Activated CD4-positive, CD25-positive, alpha-beta regulatory T cell treated with anti-CD3 and anti-CD28 coated beads, Interleukin-2, amount 50 U/mL, for 24 hours (primary cell): ENCODE measurements at regions not wholly inside any gene's neighbourhood (a gene's known extent, or its start where the extent isn't known, plus 50 kb on each side); places are given as distances from the start of the nearest gene placed in this dataset.

Experiments used
- ATAC-seq, 2 donors: fragments of 150-1000 bp; cut with Tn5 transposase; one replicate each; pipeline ENCODE4 v1.10.0; 2021; ENCODE audit warnings: mild to moderate bottlenecking in 1 of 2, moderate library complexity in 1 of 2

GRCh38 chr21:16074950-16075489, 345.2 kb downstream of the USP25 start:
- no peak for ATAC-seq

GRCh38 chr21:16075649-16076282, 346.0 kb downstream of the USP25 start:
- no peak for ATAC-seq

DNA sequence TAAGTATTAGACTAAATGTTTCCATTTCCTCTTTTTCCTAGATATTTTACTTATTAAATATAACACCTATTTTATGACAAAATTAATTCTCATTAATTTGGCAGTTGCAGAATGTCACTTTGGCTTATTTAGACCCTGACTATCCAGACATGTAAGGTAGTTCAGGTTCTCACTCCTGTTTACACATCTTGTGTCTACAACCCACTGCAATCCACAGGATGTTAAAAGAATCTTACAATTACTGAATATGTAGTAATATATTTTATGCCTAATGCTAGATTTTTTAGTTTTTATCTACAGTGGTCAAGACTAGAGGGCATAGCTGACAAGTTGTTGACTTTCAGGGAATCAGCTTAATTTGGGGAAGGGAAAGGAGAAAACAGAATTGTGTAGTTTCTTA, 346.7 kb downstream of the USP25 start:
- ATAC-seq: no peak

DNA sequence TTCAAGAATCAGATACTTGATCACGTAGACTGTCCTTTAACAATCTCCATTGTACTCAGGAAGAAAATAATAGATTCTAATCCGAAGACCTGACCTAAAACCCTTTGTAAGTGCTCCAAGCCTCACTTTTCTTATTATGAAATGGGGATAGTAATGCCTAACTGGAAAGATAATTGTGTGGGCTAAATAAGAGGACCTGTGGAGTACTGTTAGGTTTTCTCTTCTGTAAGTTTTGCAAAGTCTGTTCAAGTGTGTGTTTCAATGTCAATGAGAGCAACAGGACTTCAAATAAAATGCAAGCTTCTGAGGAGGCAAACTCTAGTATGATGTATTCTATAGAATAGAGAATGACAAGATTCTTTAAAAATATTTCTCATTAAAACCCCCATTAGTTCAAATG, 348.6 kb downstream of the USP25 start:
- no peak for ATAC-seq

DNA sequence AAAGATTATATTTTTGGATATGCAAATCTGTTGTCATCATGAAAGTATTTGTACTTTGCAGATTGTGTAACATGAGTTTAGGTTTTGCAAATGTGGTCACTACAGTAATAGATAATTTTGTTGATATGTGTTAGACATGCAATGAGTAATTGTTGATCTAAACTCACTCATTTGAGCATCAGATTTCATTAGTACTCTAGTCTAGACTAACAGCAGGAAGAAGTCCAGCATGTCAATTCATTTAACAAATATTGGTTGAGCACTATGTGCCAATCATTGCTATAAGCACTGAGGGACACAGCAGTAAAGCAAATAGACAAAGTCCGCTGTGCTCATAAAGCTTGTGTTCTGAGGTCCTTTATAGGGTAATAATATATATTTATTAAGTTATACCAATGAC, 350.0 kb downstream of the USP25 start:
- ATAC-seq: no peak

DNA sequence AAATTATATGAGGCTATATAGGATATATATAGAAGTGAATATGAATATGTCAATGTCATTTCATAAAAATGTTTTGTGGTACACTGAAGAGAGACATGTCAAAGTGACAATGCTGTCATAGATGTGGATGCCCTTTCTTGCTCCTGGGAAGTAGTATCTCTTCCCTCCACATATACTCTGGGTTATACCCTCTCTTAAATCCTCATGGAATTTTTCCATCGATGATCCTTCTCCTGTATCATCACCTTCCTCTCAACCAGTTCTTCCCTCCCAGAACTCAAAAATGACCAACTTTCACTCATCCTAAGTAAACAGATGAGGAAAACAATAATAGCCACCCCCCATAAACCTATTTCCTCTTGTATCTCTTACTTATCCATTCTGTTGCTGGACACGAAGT, 351.5 kb downstream of the USP25 start:
- no peak for ATAC-seq

- no peak for ATAC-seq
These were observed 352.4 kb downstream of the USP25 start for GRCh38 chr21:16082038-16082816.

GRCh38 chr21:16084776-16085364, 355.1 kb downstream of the USP25 start:
- no peak for ATAC-seq

DNA sequence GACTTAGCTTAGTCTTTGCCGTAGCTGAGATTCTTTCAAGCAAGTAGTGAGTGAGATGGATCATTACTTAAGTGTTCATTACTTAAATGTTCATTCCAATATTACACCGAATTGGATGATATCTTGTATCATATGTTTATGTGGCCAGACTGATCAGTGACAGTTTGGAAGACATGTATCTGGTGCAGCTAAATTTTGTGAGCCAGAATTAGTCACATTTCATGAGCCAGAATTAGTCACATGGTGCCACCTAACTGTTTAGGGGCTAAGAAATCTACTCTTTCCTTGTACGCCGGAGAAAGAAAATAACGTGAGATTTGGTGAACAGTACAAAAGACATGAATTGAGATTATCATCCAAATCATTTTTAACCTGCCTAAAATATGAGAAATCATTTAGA, 355.6 kb downstream of the USP25 start:
- ATAC-seq: no peak

GRCh38 chr21:16086121-16086520, 356.3 kb downstream of the USP25 start:
- no peak for ATAC-seq

- ATAC-seq: no peak
These were observed 357.2 kb downstream of the USP25 start for GRCh38 chr21:16086936-16087335.

GRCh38 chr21:16087523-16087922, 357.7 kb downstream of the USP25 start:
- no peak for ATAC-seq

DNA sequence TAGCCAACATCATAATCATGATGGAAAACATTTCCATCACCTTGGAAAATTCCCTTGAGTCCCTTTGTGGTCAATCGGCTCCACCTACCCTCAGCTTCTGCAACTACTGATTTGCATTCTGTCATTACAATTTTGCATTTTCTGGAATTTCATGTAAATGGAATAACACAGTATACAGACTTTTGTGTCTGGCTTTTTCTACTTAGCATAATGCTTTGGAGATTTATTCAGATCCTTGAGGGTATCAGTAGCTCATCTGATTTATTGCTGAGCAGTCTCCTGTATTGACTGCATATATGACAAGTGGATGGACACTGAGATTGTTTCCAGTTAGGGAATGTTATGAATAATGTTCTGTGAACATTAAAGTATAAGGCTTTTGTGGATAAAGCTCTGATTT, 358.3 kb downstream of the USP25 start:
- no peak for ATAC-seq

DNA sequence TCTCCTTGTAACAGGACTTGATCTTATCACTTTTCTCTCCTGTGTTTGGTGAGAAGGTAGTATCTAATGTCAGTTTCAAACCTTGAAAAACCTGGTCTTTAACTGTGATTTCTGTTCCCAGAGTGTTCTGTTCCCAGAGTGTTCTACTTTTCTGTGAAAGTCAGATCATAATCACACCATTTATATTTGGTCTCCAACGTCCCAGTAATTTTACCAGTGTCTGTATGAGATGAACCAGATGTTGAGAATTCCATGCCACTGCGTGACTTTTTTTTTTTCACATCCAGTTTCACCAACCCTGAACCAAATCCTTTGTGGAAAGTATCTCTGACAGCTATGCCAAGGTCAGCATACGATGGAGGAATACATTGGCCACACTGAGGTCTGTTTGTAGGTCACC, 365.2 kb downstream of the USP25 start:
- ATAC-seq: no peak

DNA sequence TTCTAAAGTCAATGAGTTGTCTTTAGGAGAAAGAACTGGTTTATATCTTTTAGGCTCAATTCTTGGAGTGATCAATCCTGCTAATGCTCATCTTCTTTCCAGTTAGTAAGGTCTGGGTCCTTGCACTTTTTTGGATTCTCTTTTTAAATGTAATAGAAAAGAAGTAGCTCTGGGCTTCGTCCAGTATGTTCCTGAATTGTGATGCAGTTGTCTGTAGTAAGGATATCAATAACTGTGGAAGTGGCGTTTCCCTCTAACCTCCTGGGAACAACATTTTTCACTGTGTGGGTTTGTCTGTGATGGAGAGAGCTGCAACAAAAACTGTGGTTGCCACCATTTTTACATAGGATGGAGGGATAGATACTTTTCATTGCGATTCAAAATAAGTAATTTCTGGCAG, 367.2 kb downstream of the USP25 start:
- no peak for ATAC-seq

DNA sequence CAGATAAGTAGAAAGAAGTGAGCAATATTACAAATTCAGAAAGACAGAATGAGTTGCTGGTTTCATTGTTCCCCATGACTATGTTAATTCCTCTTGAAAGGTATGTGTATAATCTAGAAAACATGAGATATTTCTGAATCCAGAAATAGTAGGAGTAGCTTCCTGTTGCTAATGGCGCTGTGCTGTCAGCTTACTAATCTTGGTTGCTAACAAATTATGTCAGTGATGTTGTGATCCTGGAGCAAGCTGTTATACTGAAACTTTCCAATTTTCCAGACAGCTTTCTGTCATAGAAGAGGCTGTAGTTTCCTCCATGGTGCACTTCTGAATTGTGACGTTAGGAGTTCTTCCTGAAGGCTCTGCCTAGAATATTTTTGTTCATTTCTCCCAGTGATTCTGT, 372.3 kb downstream of the USP25 start:
- ATAC-seq: no peak

DNA sequence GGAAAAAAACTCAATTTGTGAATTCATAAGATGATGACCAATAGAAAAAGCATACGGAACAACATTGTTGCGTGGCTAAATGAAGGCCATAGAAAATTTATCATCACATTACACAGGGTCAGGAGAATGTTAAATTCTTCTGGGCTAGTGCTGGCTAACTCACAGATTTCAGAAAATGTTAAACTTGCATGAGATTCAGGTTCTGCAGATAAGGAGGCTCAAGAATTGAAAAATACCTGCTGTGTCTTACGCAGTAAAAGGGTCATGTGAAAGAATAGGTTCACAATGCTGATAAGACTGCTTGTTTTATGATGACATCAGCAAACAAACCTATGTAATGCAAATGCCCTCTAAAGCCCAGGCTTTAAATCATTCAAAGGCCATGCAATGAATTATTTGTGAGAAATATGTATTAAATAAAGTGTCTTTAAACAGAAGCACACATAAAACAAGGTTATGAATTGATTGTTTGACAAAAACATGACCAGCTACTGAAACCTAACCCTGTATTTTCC, 378.8 kb downstream of the USP25 start:
- ATAC-seq: no peak

DNA sequence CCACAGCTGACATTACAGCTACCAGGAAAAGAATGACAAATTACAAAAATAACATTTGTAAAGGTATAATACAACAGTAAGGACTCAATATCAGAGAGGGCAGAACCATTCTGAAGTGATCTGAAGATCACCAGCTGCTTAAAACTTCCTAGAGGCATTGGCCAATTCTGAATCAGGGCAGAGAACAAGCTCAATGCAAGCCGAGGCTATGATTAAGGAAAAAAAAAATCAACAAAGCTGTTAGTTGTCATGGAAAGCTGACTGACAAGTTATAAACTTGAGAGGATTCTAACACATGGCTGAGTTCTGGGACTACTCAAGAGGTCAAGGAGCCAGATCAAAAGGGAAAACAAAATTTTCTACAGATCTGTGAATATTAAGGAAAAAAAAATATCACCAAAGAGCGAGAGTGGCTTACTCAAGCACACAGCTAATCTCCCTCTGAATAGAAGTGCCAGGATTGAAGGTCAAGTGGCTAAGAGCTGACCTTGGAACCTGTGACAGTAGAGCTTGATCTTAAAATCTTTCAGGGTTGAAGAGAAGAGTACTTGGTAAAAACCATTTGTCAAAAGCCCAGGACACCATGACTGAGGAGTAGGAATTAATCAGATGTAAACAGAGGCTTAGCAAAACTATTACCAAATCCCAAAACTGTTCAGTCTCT, 383.4 kb downstream of the USP25 start:
- no peak for ATAC-seq

DNA sequence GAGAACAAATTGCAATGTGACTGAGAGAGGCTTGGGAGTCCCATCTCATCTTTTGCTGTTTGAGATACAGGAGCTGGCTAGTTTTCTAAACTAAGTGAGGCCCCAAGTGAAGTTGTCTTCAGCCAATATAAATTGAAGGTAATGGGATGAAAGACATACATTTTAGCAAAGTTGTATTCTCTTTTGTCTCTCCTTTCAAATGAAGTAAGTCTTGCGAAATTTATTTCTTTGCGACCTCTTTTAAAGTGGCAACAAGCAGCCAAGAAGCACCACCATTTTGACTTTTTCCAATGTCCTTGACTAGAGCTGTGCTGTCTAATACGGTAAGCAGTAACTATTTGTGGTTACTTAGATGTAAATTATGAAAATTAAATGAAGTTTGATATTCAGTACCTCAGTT, 385.7 kb downstream of the USP25 start:
- ATAC-seq: no peak

DNA sequence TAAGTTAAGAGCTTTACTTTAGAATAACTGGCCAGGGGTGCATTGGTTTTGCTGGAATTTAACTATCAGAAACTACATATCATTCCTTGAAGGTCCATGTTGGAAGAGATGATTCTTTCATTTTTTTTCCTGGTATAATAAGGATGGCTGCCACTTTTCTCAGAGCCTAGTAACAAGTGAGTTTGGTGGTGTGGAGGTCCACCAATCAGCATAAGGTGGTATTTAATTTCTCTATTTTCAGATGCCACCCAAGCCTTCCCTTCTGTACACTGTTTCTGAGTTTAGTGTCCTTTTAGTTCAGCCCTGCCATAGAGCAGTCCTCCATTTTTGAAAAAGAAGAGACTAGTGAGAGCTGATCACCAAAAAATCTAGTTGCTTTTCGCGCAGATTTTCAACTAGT, 386.3 kb downstream of the USP25 start:
- no peak for ATAC-seq

- no peak for ATAC-seq
These were observed 387.0 kb downstream of the USP25 start for GRCh38 chr21:16116798-16117197.

GRCh38 chr21:16117331-16117730, 387.5 kb downstream of the USP25 start:
- no peak for ATAC-seq
